IMR-90 (cell line): ENCODE measurements at regions not wholly inside any gene's neighbourhood (a gene's known extent, or its start where the extent isn't known, plus 50 kb on each side); places are given as distances from the start of the nearest gene placed in this dataset.

Experiments
- ATAC-seq: fragments of 200-7000 bp; cut with Tn5 transposase; 2 replicates; pipeline ENCODE4 v1.9.1; 2020; ENCODE audit warnings: low read depth, mild to moderate bottlenecking, moderate library complexity
- BruUV-seq: library from RNA; stranded (reverse); fragments of 400-500 nt; replicated peaks from 2 replicates; lab custom pipeline; 2021; lab: Mats Ljungman, UMichigan
- CTCF ChIA-PET: fragments of 300-600 bp; formaldehyde crosslinking; extraction: SDS; loops from one replicate; lab custom pipeline; 2021; ENCODE audit warnings: antibody characterized with exemption; lab: Yijun Ruan, JAX
- POLR2A ChIA-PET: fragments of 300-600 bp; sonication (Branson Sonifier 250); formaldehyde crosslinking; loops from one replicate; lab custom pipeline; 2022; ENCODE audit warnings: antibody characterized with exemption; ENCODE audit not compliant: unreplicated experiment; lab: Charles Lee
- DNase-seq: peaks from one replicate; pipeline ENCODE4 v3.0.0; 2013
- H2AFZ ChIP-seq: replicated peaks from 2 replicates; pipeline ENCODE3; 2013; ENCODE audit warnings: low read length, mild to moderate bottlenecking; ENCODE audit not compliant: poor library complexity
- H2AK5ac ChIP-seq: 2 replicates; pipeline ENCODE4 v1.6.1; 2013; ENCODE audit warnings: low read depth, low read length, inconsistent platforms
- H2AK9ac ChIP-seq: replicated peaks from 2 replicates; pipeline ENCODE3; 2013; ENCODE audit warnings: mild to moderate bottlenecking, low read depth, low read length, moderate library complexity; ENCODE audit not compliant: poor library complexity
- H2BK120ac ChIP-seq: 2 replicates; pipeline ENCODE4 v1.6.1; 2013; ENCODE audit warnings: low read depth, low read length, inconsistent platforms
- H2BK15ac ChIP-seq: 3 replicates; pipeline ENCODE4 v1.6.1; 2013; ENCODE audit warnings: low read depth, low read length, inconsistent platforms
- H2BK20ac ChIP-seq: 2 replicates; pipeline ENCODE4 v1.6.1; 2013; ENCODE audit warnings: low read depth, mild to moderate bottlenecking, inconsistent platforms, low read length, moderate library complexity
- H2BK5ac ChIP-seq: 2 replicates; pipeline ENCODE4 v1.6.1; 2013; ENCODE audit warnings: mild to moderate bottlenecking, low read depth, low read length, inconsistent platforms; ENCODE audit not compliant: poor library complexity, severe bottlenecking
- H3K14ac ChIP-seq: replicated peaks from 2 replicates; pipeline ENCODE4 v1.6.1; 2013; ENCODE audit warnings: low read depth, low read length, inconsistent platforms
- H3K18ac ChIP-seq: 2 replicates; pipeline ENCODE4 v1.6.1; 2013; ENCODE audit warnings: low read depth, low read length, control low read depth
- H3K23ac ChIP-seq: 2 replicates; pipeline ENCODE4 v1.6.1; 2013; ENCODE audit warnings: low read depth, low read length, inconsistent platforms
- H3K27ac ChIP-seq: 2 replicates; pipeline ENCODE4 v1.5.1; 2013; ENCODE audit warnings: mild to moderate bottlenecking, control low read depth, low read length; ENCODE audit not compliant: insufficient read depth
- H3K27me3 ChIP-seq: 2 replicates; pipeline ENCODE4 v1.6.1; 2013; ENCODE audit warnings: low read length; ENCODE audit not compliant: control insufficient read depth, insufficient read depth
- H3K36me3 ChIP-seq: 2 replicates; pipeline ENCODE4 v1.6.1; 2013; ENCODE audit warnings: low read length, mixed read lengths; ENCODE audit not compliant: control insufficient read depth, insufficient read depth
- H3K4ac ChIP-seq: 2 replicates; pipeline ENCODE4 v1.6.1; 2013; ENCODE audit warnings: low read depth, low read length, inconsistent platforms
- H3K4me1 ChIP-seq: 2 replicates; pipeline ENCODE4 v1.6.1; 2013; ENCODE audit warnings: low read length, mixed read lengths; ENCODE audit not compliant: control insufficient read depth, insufficient read depth
- H3K4me2 ChIP-seq: 2 replicates; pipeline ENCODE4 v1.6.1; 2013; ENCODE audit warnings: low read depth, mild to moderate bottlenecking, control low read depth, low read length, moderate library complexity
- H3K4me3 ChIP-seq: 2 replicates; pipeline ENCODE4 v1.5.1; 2013; ENCODE audit warnings: low read depth, mild to moderate bottlenecking, control low read depth, low read length, moderate library complexity; ENCODE audit not compliant: insufficient read depth
- H3K56ac ChIP-seq: 2 replicates; pipeline ENCODE4 v1.6.1; 2013; ENCODE audit warnings: low read length, inconsistent platforms; ENCODE audit not compliant: insufficient read depth; ENCODE audit errors: extremely low read depth
- H3K79me1 ChIP-seq, 2 experiments: 2 replicates each; pipeline ENCODE4 v1.6.1; 2013; ENCODE audit warnings: low read length in 2 of 2, inconsistent platforms in 1 of 2, low read depth in 1 of 2
- H3K9ac ChIP-seq: 2 replicates; pipeline ENCODE4 v1.6.1; 2013; ENCODE audit warnings: low read depth, low read length, control low read depth
- H3K9me1 ChIP-seq: 2 replicates; pipeline ENCODE4 v1.6.1; 2013; ENCODE audit warnings: low read length, inconsistent platforms; ENCODE audit not compliant: insufficient read depth
- H3K9me3 ChIP-seq: 2 replicates; pipeline ENCODE4 v1.6.1; 2013; ENCODE audit warnings: low read length; ENCODE audit not compliant: control insufficient read depth, insufficient read depth
- H4K20me1 ChIP-seq: 2 replicates; pipeline ENCODE4 v1.6.1; 2013; ENCODE audit warnings: low read length, inconsistent platforms; ENCODE audit not compliant: insufficient read depth
- H4K5ac ChIP-seq: 2 replicates; pipeline ENCODE4 v1.6.1; 2013; ENCODE audit warnings: mild to moderate bottlenecking, low read depth, low read length, control low read depth
- H4K8ac ChIP-seq, 2 experiments: 2 replicates each; pipeline ENCODE4 v1.6.1; 2013; ENCODE audit warnings: low read depth in 2 of 2, low read length in 2 of 2, control low read depth in 1 of 2, inconsistent platforms in 1 of 2
- H4K91ac ChIP-seq: 2 replicates; pipeline ENCODE4 v1.6.1; 2013; ENCODE audit warnings: low read depth, low read length, inconsistent platforms; ENCODE audit not compliant: insufficient read depth
- BHLHE40 ChIP-seq: fragments of 150-350 bp; IDR thresholded peaks from 2 replicates; pipeline ENCODE4 v1.6.1; 2016; ENCODE audit warnings: mild to moderate bottlenecking, low read depth, low read length
- CHD1 ChIP-seq: IDR thresholded peaks from 2 replicates; pipeline ENCODE4 v1.6.1; 2012; ENCODE audit warnings: low read depth, low read length, improper control_type of control experiment
- FOS ChIP-seq: fragments of 150-350 bp; IDR thresholded peaks from 2 replicates; pipeline ENCODE4 v1.6.1; 2016; ENCODE audit warnings: low read depth, low read length
- MAFK ChIP-seq: IDR thresholded peaks from 2 replicates; pipeline ENCODE4 v1.6.1; 2012; ENCODE audit warnings: low read depth, low read length, improper control_type of control experiment
- MAZ ChIP-seq: IDR thresholded peaks from 2 replicates; pipeline ENCODE4 v1.6.1; 2012; ENCODE audit warnings: low read depth, mild to moderate bottlenecking, low read length, improper control_type of control experiment, moderate library complexity, borderline replicate concordance
- POLR2A ChIP-seq: IDR thresholded peaks from 2 replicates; pipeline ENCODE4 v1.6.1; 2012; ENCODE audit warnings: mild to moderate bottlenecking, low read depth, low read length
- RAD21 ChIP-seq: IDR thresholded peaks from 2 replicates; pipeline ENCODE4 v1.6.1; 2012; ENCODE audit warnings: low read length, improper control_type of control experiment
- RCOR1 ChIP-seq: IDR thresholded peaks from 2 replicates; pipeline ENCODE4 v1.6.1; 2012; ENCODE audit warnings: mild to moderate bottlenecking, low read length, improper control_type of control experiment; ENCODE audit not compliant: insufficient replicate concordance
- RFX5 ChIP-seq: IDR thresholded peaks from 2 replicates; pipeline ENCODE4 v1.8.0; 2012; ENCODE audit warnings: low read depth, mild to moderate bottlenecking, low read length, moderate library complexity
- SMC3 ChIP-seq: fragments of 150-350 bp; IDR thresholded peaks from 2 replicates; pipeline ENCODE4 v1.6.1; 2016; ENCODE audit warnings: low read depth, mild to moderate bottlenecking, antibody characterized with exemption, low read length, moderate library complexity
- WGBS, 2 experiments: methylation state at CpG; one replicate each; pipeline versions ENCODE4 v1.1.5 to v1.1.7; 2013; ENCODE audit warnings: missing lambda C conversion rate in 2 of 2; ENCODE audit not compliant: insufficient read length in 1 of 2; ENCODE audit errors: extremely low coverage in 2 of 2; 5-methylcytosine and 5-hydroxymethylcytosine counted together
- dilution Hi-C: fragments of 300-500 bp; cut with HindIII; formaldehyde crosslinking; loops from one replicate; pipeline ENCODE4 v1.14.3; 2018; ENCODE audit warnings: low sequenced_read_pairs; ENCODE audit not compliant: unreplicated experiment
- in situ Hi-C: fragments of 300-500 bp; cut with MboI; formaldehyde crosslinking; loops from 3 replicates; pipeline ENCODE4 v1.14.3; 2019; ENCODE audit warnings: low sequenced_read_pairs, inconsistent platforms, mixed read lengths
- intact Hi-C: fragments of 100-400 bp; cut with micrococcal nuclease; formaldehyde crosslinking; loops from 2 replicates; pipeline ENCODE4 v1.10.0; 2022
- TF ChIP-seq, protein P1 (sequence below): fragments of 150-350 bp; IDR thresholded peaks from 2 replicates; pipeline ENCODE4 v1.6.1; 2016; ENCODE audit warnings: low read depth, mild to moderate bottlenecking, low read length, moderate library complexity, borderline replicate concordance
- TF ChIP-seq, protein P2 (sequence below): conservative IDR thresholded peaks from 2 replicates; pipeline ENCODE4 v1.5.1; 2012; ENCODE audit warnings: mild to moderate bottlenecking, low read depth, low read length, improper control_type of control experiment

DNA sequence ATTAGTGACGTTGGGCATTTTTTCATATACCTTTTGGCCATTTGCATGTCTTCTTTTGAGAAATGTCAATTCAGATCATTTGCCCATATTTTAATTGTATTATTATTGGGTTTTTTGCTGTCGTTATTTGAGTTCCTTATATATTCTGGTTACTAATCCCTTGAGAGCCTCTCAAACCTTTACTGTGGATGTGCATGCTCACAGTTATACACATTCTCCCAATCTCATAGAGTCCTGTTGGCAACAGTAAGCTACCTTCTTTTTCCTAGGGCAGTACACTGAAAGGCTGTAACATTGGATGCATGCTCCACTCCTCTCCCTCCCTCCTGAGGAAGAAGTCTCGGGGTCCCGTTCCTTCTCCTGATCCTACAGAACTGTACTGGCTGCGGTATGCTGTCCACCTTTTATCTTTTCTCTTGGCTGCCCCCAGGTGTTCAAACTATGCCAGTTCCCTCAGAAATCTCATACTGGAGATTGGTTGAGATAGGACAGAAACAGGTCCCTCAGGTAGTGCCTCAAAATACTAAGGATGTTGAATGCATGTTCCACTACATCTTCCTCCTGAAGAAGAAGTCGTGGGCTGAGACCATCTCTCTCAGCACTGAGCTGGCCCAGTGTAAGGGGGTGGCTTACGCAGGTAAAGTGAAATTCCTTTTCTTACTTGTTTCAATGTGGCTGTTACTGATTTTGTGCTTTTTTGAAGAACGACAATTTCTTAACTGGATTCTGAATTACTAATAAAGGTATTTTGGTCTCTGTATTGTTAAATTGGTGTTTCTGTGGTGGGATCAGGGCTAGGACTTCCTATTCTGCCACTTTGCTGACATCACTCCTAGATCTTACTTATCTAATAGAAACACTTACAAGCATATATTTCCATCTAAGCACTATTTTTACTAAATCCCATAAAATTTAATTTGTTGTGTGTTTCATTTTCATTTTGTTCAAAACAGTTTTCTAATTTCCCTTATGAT is 145.4 kb upstream of the HUWE1 start:
- Histone ChIP-seq H3K9me3 (no peaks in the 10 kb centered on the region), H4K5ac (no peak overlapping the region), H3K9ac (no peak overlapping the region), H2AFZ (no peak overlapping the region), H3K4ac (no peak overlapping the region), H3K9me1 (no peaks in the 10 kb centered on the region), H3K56ac (no peak overlapping the region), H2BK20ac (no peak overlapping the region), H2AK5ac (no peak overlapping the region), H4K91ac (no peak overlapping the region), H3K27ac (no peak overlapping the region), H3K4me3 (no peak overlapping the region), H3K79me1 (no peaks in the 10 kb centered on the region), H3K14ac (no peak overlapping the region), H2AK9ac (no peak overlapping the region), H2BK15ac (no peak overlapping the region), H4K20me1 (no peaks in the 10 kb centered on the region), H3K18ac (no peak overlapping the region), H3K23ac (no peak overlapping the region), H3K36me3 (no peaks in the 10 kb centered on the region), H3K27me3 (no peaks in the 10 kb centered on the region), H2BK5ac (no peak overlapping the region), H2BK120ac (no peak overlapping the region), H3K4me1 (no peaks in the 10 kb centered on the region), H3K4me2 (no peak overlapping the region), H4K8ac (no peak overlapping the region)
- in situ Hi-C loops = no loop called here
- dilution Hi-C loops = no loop called here
- ATAC-seq (peak; percentile 60; the same call in 1 of the 2 replicates), DNase-seq (peak; percentile 7)
- TF ChIP-seq BHLHE40 (no peak), CHD1 (no peak), SMC3 (peak; percentile 23; the same call in 1 of the 2 replicates), RAD21 (peak; percentile 46), MAFK (no peak), POLR2A (no peak), RCOR1 (no peak), FOS (no peak), RFX5 (no peak), MAZ (no peak)
- TF ChIP-seq, protein P1, sequence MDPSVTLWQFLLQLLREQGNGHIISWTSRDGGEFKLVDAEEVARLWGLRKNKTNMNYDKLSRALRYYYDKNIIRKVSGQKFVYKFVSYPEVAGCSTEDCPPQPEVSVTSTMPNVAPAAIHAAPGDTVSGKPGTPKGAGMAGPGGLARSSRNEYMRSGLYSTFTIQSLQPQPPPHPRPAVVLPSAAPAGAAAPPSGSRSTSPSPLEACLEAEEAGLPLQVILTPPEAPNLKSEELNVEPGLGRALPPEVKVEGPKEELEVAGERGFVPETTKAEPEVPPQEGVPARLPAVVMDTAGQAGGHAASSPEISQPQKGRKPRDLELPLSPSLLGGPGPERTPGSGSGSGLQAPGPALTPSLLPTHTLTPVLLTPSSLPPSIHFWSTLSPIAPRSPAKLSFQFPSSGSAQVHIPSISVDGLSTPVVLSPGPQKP = no peak
- TF ChIP-seq, protein P2, sequence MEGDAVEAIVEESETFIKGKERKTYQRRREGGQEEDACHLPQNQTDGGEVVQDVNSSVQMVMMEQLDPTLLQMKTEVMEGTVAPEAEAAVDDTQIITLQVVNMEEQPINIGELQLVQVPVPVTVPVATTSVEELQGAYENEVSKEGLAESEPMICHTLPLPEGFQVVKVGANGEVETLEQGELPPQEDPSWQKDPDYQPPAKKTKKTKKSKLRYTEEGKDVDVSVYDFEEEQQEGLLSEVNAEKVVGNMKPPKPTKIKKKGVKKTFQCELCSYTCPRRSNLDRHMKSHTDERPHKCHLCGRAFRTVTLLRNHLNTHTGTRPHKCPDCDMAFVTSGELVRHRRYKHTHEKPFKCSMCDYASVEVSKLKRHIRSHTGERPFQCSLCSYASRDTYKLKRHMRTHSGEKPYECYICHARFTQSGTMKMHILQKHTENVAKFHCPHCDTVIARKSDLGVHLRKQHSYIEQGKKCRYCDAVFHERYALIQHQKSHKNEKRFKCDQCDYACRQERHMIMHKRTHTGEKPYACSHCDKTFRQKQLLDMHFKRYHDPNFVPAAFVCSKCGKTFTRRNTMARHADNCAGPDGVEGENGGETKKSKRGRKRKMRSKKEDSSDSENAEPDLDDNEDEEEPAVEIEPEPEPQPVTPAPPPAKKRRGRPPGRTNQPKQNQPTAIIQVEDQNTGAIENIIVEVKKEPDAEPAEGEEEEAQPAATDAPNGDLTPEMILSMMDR = peak; percentile 35
- POLR2A ChIA-PET = no interaction called here
- no CpG with 5 or more reads among the region's 8 CpGs for WGBS, 2 experiments
- intact Hi-C loops = loop anchor here (5.0 kb wide), 1 partner anchor 145 kb away; the partner anchor contains the start of gene HUWE1
- CTCF ChIA-PET = no interaction called here
- BruUV-seq = no TSS peak
